IMR-90 (cell line): ENCODE measurements at regions not wholly inside any gene's neighbourhood (a gene's known extent, or its start where the extent isn't known, plus 50 kb on each side); places are given as distances from the start of the nearest gene placed in this dataset.

Experiments used
- ATAC-seq: fragments of 200-7000 bp; cut with Tn5 transposase; 2 replicates; pipeline ENCODE4 v1.9.1; 2020; ENCODE audit warnings: low read depth, mild to moderate bottlenecking, moderate library complexity
- BruUV-seq: library from RNA; stranded (reverse); fragments of 400-500 nt; replicated peaks from 2 replicates; lab custom pipeline; 2021; lab: Mats Ljungman, UMichigan
- CTCF ChIA-PET: fragments of 300-600 bp; formaldehyde crosslinking; extraction: SDS; loops from one replicate; lab custom pipeline; 2021; ENCODE audit warnings: antibody characterized with exemption; lab: Yijun Ruan, JAX
- POLR2A ChIA-PET: fragments of 300-600 bp; sonication (Branson Sonifier 250); formaldehyde crosslinking; loops from one replicate; lab custom pipeline; 2022; ENCODE audit warnings: antibody characterized with exemption; ENCODE audit not compliant: unreplicated experiment; lab: Charles Lee
- DNase-seq: peaks from one replicate; pipeline ENCODE4 v3.0.0; 2013
- H2AFZ ChIP-seq: replicated peaks from 2 replicates; pipeline ENCODE3; 2013; ENCODE audit warnings: low read length, mild to moderate bottlenecking; ENCODE audit not compliant: poor library complexity
- H2AK5ac ChIP-seq: 2 replicates; pipeline ENCODE4 v1.6.1; 2013; ENCODE audit warnings: low read depth, low read length, inconsistent platforms
- H2AK9ac ChIP-seq: replicated peaks from 2 replicates; pipeline ENCODE3; 2013; ENCODE audit warnings: mild to moderate bottlenecking, low read depth, low read length, moderate library complexity; ENCODE audit not compliant: poor library complexity
- H2BK120ac ChIP-seq: 2 replicates; pipeline ENCODE4 v1.6.1; 2013; ENCODE audit warnings: low read depth, low read length, inconsistent platforms
- H2BK15ac ChIP-seq: 3 replicates; pipeline ENCODE4 v1.6.1; 2013; ENCODE audit warnings: low read depth, low read length, inconsistent platforms
- H2BK20ac ChIP-seq: 2 replicates; pipeline ENCODE4 v1.6.1; 2013; ENCODE audit warnings: low read depth, mild to moderate bottlenecking, inconsistent platforms, low read length, moderate library complexity
- H2BK5ac ChIP-seq: 2 replicates; pipeline ENCODE4 v1.6.1; 2013; ENCODE audit warnings: mild to moderate bottlenecking, low read depth, low read length, inconsistent platforms; ENCODE audit not compliant: poor library complexity, severe bottlenecking
- H3K14ac ChIP-seq: replicated peaks from 2 replicates; pipeline ENCODE4 v1.6.1; 2013; ENCODE audit warnings: low read depth, low read length, inconsistent platforms
- H3K18ac ChIP-seq: 2 replicates; pipeline ENCODE4 v1.6.1; 2013; ENCODE audit warnings: low read depth, low read length, control low read depth
- H3K23ac ChIP-seq: 2 replicates; pipeline ENCODE4 v1.6.1; 2013; ENCODE audit warnings: low read depth, low read length, inconsistent platforms
- H3K27ac ChIP-seq: 2 replicates; pipeline ENCODE4 v1.5.1; 2013; ENCODE audit warnings: mild to moderate bottlenecking, control low read depth, low read length; ENCODE audit not compliant: insufficient read depth
- H3K27me3 ChIP-seq: 2 replicates; pipeline ENCODE4 v1.6.1; 2013; ENCODE audit warnings: low read length; ENCODE audit not compliant: control insufficient read depth, insufficient read depth
- H3K36me3 ChIP-seq: 2 replicates; pipeline ENCODE4 v1.6.1; 2013; ENCODE audit warnings: low read length, mixed read lengths; ENCODE audit not compliant: control insufficient read depth, insufficient read depth
- H3K4ac ChIP-seq: 2 replicates; pipeline ENCODE4 v1.6.1; 2013; ENCODE audit warnings: low read depth, low read length, inconsistent platforms
- H3K4me1 ChIP-seq: 2 replicates; pipeline ENCODE4 v1.6.1; 2013; ENCODE audit warnings: low read length, mixed read lengths; ENCODE audit not compliant: control insufficient read depth, insufficient read depth
- H3K4me2 ChIP-seq: 2 replicates; pipeline ENCODE4 v1.6.1; 2013; ENCODE audit warnings: low read depth, mild to moderate bottlenecking, control low read depth, low read length, moderate library complexity
- H3K4me3 ChIP-seq: 2 replicates; pipeline ENCODE4 v1.5.1; 2013; ENCODE audit warnings: low read depth, mild to moderate bottlenecking, control low read depth, low read length, moderate library complexity; ENCODE audit not compliant: insufficient read depth
- H3K56ac ChIP-seq: 2 replicates; pipeline ENCODE4 v1.6.1; 2013; ENCODE audit warnings: low read length, inconsistent platforms; ENCODE audit not compliant: insufficient read depth; ENCODE audit errors: extremely low read depth
- H3K79me1 ChIP-seq, 2 experiments: 2 replicates each; pipeline ENCODE4 v1.6.1; 2013; ENCODE audit warnings: low read length in 2 of 2, inconsistent platforms in 1 of 2, low read depth in 1 of 2
- H3K9ac ChIP-seq: 2 replicates; pipeline ENCODE4 v1.6.1; 2013; ENCODE audit warnings: low read depth, low read length, control low read depth
- H3K9me1 ChIP-seq: 2 replicates; pipeline ENCODE4 v1.6.1; 2013; ENCODE audit warnings: low read length, inconsistent platforms; ENCODE audit not compliant: insufficient read depth
- H3K9me3 ChIP-seq: 2 replicates; pipeline ENCODE4 v1.6.1; 2013; ENCODE audit warnings: low read length; ENCODE audit not compliant: control insufficient read depth, insufficient read depth
- H4K20me1 ChIP-seq: 2 replicates; pipeline ENCODE4 v1.6.1; 2013; ENCODE audit warnings: low read length, inconsistent platforms; ENCODE audit not compliant: insufficient read depth
- H4K5ac ChIP-seq: 2 replicates; pipeline ENCODE4 v1.6.1; 2013; ENCODE audit warnings: mild to moderate bottlenecking, low read depth, low read length, control low read depth
- H4K8ac ChIP-seq, 2 experiments: 2 replicates each; pipeline ENCODE4 v1.6.1; 2013; ENCODE audit warnings: low read depth in 2 of 2, low read length in 2 of 2, control low read depth in 1 of 2, inconsistent platforms in 1 of 2
- H4K91ac ChIP-seq: 2 replicates; pipeline ENCODE4 v1.6.1; 2013; ENCODE audit warnings: low read depth, low read length, inconsistent platforms; ENCODE audit not compliant: insufficient read depth
- BHLHE40 ChIP-seq: fragments of 150-350 bp; IDR thresholded peaks from 2 replicates; pipeline ENCODE4 v1.6.1; 2016; ENCODE audit warnings: mild to moderate bottlenecking, low read depth, low read length
- CEBPB ChIP-seq: IDR thresholded peaks from 2 replicates; pipeline ENCODE4 v1.6.1; 2012; ENCODE audit warnings: low read depth, low read length, improper control_type of control experiment
- CHD1 ChIP-seq: IDR thresholded peaks from 2 replicates; pipeline ENCODE4 v1.6.1; 2012; ENCODE audit warnings: low read depth, low read length, improper control_type of control experiment
- FOS ChIP-seq: fragments of 150-350 bp; IDR thresholded peaks from 2 replicates; pipeline ENCODE4 v1.6.1; 2016; ENCODE audit warnings: low read depth, low read length
- MAFK ChIP-seq: IDR thresholded peaks from 2 replicates; pipeline ENCODE4 v1.6.1; 2012; ENCODE audit warnings: low read depth, low read length, improper control_type of control experiment
- MAZ ChIP-seq: IDR thresholded peaks from 2 replicates; pipeline ENCODE4 v1.6.1; 2012; ENCODE audit warnings: low read depth, mild to moderate bottlenecking, low read length, improper control_type of control experiment, moderate library complexity, borderline replicate concordance
- MXI1 ChIP-seq: IDR thresholded peaks from 2 replicates; pipeline ENCODE4 v1.6.1; 2012; ENCODE audit warnings: low read depth, mild to moderate bottlenecking, low read length, moderate library complexity, borderline replicate concordance
- NFE2L2 ChIP-seq: fragments of 150-350 bp; IDR thresholded peaks from 2 replicates; pipeline ENCODE4 v1.6.1; 2016; ENCODE audit warnings: low read depth, mild to moderate bottlenecking, low read length
- POLR2A ChIP-seq: IDR thresholded peaks from 2 replicates; pipeline ENCODE4 v1.6.1; 2012; ENCODE audit warnings: mild to moderate bottlenecking, low read depth, low read length
- RAD21 ChIP-seq: IDR thresholded peaks from 2 replicates; pipeline ENCODE4 v1.6.1; 2012; ENCODE audit warnings: low read length, improper control_type of control experiment
- RCOR1 ChIP-seq: IDR thresholded peaks from 2 replicates; pipeline ENCODE4 v1.6.1; 2012; ENCODE audit warnings: mild to moderate bottlenecking, low read length, improper control_type of control experiment; ENCODE audit not compliant: insufficient replicate concordance
- RFX5 ChIP-seq: IDR thresholded peaks from 2 replicates; pipeline ENCODE4 v1.8.0; 2012; ENCODE audit warnings: low read depth, mild to moderate bottlenecking, low read length, moderate library complexity
- SMC3 ChIP-seq: fragments of 150-350 bp; IDR thresholded peaks from 2 replicates; pipeline ENCODE4 v1.6.1; 2016; ENCODE audit warnings: low read depth, mild to moderate bottlenecking, antibody characterized with exemption, low read length, moderate library complexity
- WGBS, 2 experiments: methylation state at CpG; one replicate each; pipeline versions ENCODE4 v1.1.5 to v1.1.7; 2013; ENCODE audit warnings: missing lambda C conversion rate in 2 of 2; ENCODE audit not compliant: insufficient read length in 1 of 2; ENCODE audit errors: extremely low coverage in 2 of 2; 5-methylcytosine and 5-hydroxymethylcytosine counted together
- dilution Hi-C: fragments of 300-500 bp; cut with HindIII; formaldehyde crosslinking; loops from one replicate; pipeline ENCODE4 v1.14.3; 2018; ENCODE audit warnings: low sequenced_read_pairs; ENCODE audit not compliant: unreplicated experiment
- in situ Hi-C: fragments of 300-500 bp; cut with MboI; formaldehyde crosslinking; loops from 3 replicates; pipeline ENCODE4 v1.14.3; 2019; ENCODE audit warnings: low sequenced_read_pairs, inconsistent platforms, mixed read lengths
- intact Hi-C: fragments of 100-400 bp; cut with micrococcal nuclease; formaldehyde crosslinking; loops from 2 replicates; pipeline ENCODE4 v1.10.0; 2022
- TF ChIP-seq, protein P1 (sequence below): conservative IDR thresholded peaks from 2 replicates; pipeline ENCODE4 v1.5.1; 2012; ENCODE audit warnings: mild to moderate bottlenecking, low read depth, low read length, improper control_type of control experiment
- TF ChIP-seq, protein P2 (sequence below): fragments of 150-350 bp; IDR thresholded peaks from 2 replicates; pipeline ENCODE4 v1.6.1; 2016; ENCODE audit warnings: low read depth, mild to moderate bottlenecking, low read length, moderate library complexity, borderline replicate concordance
- TF ChIP-seq, protein P3 (sequence below): fragments of 150-350 bp; IDR thresholded peaks from 2 replicates; pipeline ENCODE4 v1.6.1; 2017; ENCODE audit warnings: mild to moderate bottlenecking, antibody characterized with exemption, low read length, low read depth

DNA sequence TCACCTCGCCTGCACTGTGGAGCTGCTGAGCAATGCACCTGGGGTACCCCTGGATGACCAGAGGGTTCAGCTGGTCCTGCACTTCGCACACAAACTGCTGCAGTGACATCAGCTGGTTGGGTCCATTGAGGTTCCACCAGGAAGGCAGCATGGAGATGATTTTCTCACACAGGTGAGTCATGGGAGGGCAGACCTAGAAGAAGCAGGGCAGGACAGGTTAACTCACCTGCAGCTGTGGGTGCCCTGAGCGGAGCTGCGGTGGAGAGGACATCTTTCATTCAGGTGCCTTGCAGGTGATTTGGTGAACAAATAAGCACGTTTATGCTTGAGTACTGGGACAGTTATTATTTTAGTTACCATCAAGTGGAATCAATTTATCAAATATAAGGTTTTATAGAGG is 73.6 kb downstream of the CTSL start:
- Histone ChIP-seq H3K27me3 (peaks cover 24% of the 10 kb centered on the region), H4K5ac (no peak overlapping the region), H3K9me3 (no peaks in the 10 kb centered on the region), H3K4ac (no peak overlapping the region), H2AK5ac (no peak overlapping the region), H2BK20ac (no peak overlapping the region), H2BK15ac (no peak overlapping the region), H3K56ac (no peak overlapping the region), H3K18ac (no peak overlapping the region), H3K27ac (no peak overlapping the region), H3K23ac (no peak overlapping the region), H3K4me3 (no peak overlapping the region), H3K36me3 (no peaks in the 10 kb centered on the region), H2BK5ac (no peak overlapping the region), H3K9ac (no peak overlapping the region), H3K4me1 (no peaks in the 10 kb centered on the region), H3K79me1 (no peaks in the 10 kb centered on the region), H3K14ac (no peak overlapping the region), H3K4me2 (no peak overlapping the region), H4K20me1 (no peaks in the 10 kb centered on the region), H2BK120ac (no peak overlapping the region), H2AK9ac (no peak overlapping the region), H4K91ac (no peak overlapping the region), H4K8ac (no peak overlapping the region), H2AFZ (no peak overlapping the region), H3K9me1 (no peaks in the 10 kb centered on the region)
- ChIA-PET CTCF (no interaction called here), POLR2A (no interaction called here)
- dilution Hi-C loops (no loop called here), in situ Hi-C loops (no loop called here), intact Hi-C loops (no loop called here)
- 83% methylated on average over 1 of the region's 5 CpGs; no CpG with 5 or more reads in 1 of the 2 experiments for WGBS, 2 experiments
- DNase-seq (no peak), ATAC-seq (no peak)
- BruUV-seq: no TSS peak
- no peak for TF ChIP-seq RCOR1
- TF ChIP-seq, protein P1, sequence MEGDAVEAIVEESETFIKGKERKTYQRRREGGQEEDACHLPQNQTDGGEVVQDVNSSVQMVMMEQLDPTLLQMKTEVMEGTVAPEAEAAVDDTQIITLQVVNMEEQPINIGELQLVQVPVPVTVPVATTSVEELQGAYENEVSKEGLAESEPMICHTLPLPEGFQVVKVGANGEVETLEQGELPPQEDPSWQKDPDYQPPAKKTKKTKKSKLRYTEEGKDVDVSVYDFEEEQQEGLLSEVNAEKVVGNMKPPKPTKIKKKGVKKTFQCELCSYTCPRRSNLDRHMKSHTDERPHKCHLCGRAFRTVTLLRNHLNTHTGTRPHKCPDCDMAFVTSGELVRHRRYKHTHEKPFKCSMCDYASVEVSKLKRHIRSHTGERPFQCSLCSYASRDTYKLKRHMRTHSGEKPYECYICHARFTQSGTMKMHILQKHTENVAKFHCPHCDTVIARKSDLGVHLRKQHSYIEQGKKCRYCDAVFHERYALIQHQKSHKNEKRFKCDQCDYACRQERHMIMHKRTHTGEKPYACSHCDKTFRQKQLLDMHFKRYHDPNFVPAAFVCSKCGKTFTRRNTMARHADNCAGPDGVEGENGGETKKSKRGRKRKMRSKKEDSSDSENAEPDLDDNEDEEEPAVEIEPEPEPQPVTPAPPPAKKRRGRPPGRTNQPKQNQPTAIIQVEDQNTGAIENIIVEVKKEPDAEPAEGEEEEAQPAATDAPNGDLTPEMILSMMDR: no peak
- TF ChIP-seq RAD21: no peak
- no peak for TF ChIP-seq FOS
- TF ChIP-seq, protein P2, sequence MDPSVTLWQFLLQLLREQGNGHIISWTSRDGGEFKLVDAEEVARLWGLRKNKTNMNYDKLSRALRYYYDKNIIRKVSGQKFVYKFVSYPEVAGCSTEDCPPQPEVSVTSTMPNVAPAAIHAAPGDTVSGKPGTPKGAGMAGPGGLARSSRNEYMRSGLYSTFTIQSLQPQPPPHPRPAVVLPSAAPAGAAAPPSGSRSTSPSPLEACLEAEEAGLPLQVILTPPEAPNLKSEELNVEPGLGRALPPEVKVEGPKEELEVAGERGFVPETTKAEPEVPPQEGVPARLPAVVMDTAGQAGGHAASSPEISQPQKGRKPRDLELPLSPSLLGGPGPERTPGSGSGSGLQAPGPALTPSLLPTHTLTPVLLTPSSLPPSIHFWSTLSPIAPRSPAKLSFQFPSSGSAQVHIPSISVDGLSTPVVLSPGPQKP: no peak
- TF ChIP-seq MXI1: no peak
- TF ChIP-seq, protein P3, sequence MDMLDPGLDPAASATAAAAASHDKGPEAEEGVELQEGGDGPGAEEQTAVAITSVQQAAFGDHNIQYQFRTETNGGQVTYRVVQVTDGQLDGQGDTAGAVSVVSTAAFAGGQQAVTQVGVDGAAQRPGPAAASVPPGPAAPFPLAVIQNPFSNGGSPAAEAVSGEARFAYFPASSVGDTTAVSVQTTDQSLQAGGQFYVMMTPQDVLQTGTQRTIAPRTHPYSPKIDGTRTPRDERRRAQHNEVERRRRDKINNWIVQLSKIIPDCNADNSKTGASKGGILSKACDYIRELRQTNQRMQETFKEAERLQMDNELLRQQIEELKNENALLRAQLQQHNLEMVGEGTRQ: no peak
- no peak for TF ChIP-seq MAZ
- no peak for TF ChIP-seq POLR2A
- no peak for TF ChIP-seq SMC3
- TF ChIP-seq RFX5: no peak
- TF ChIP-seq MAFK: no peak
- no peak for TF ChIP-seq BHLHE40
- no peak for TF ChIP-seq NFE2L2
- TF ChIP-seq CEBPB: no peak
- TF ChIP-seq CHD1: no peak
